AG04450 (cell line): ENCODE measurements at regions not wholly inside any gene's neighbourhood (a gene's known extent, or its start where the extent isn't known, plus 50 kb on each side); places are given as distances from the start of the nearest gene placed in this dataset.

ENCODE experiments used
- CTCF ChIA-PET: fragments of 300-600, 350-600 bp; formaldehyde crosslinking; extraction: SDS; loops from one replicate; lab custom pipeline; 2022; ENCODE audit warnings: antibody characterized with exemption, inconsistent platforms; lab: Charles Lee
- POLR2A ChIA-PET: fragments of 350-600 bp; formaldehyde crosslinking; extraction: SDS; loops from one replicate; lab custom pipeline; 2021; ENCODE audit warnings: antibody characterized with exemption, inconsistent platforms; lab: Yijun Ruan, JAX
- DNase-seq: peaks from one replicate; pipeline ENCODE4 v3.0.0-alpha.2; 2011; ENCODE audit warnings: low read depth, low spot score
- H3K27ac ChIP-seq: one replicate; pipeline ENCODE4 v1.5.1; 2012; ENCODE audit warnings: low read depth, low read length, control low read depth
- H3K27me3 ChIP-seq: one replicate; pipeline ENCODE4 v1.6.0; 2012; ENCODE audit warnings: low read length; ENCODE audit not compliant: control insufficient read depth, insufficient read depth
- H3K4me3 ChIP-seq: 2 replicates; pipeline ENCODE4 v1.5.1; 2011; ENCODE audit warnings: mild to moderate bottlenecking, low read depth, low read length, control low read depth
- H3K9me3 ChIP-seq: 2 replicates; pipeline ENCODE4 v1.5.1; 2012; ENCODE audit warnings: low read length; ENCODE audit not compliant: control insufficient read depth, insufficient read depth
- CTCF ChIP-seq: IDR thresholded peaks from 2 replicates; pipeline ENCODE4 v1.5.1; 2011; ENCODE audit warnings: low read depth, low read length, control low read depth, inconsistent platforms

GRCh38 chr12:94717656-94718055 is 67.3 kb upstream of the TMCC3 start:
- no peak for TF ChIP-seq CTCF
- Histone ChIP-seq H3K27me3 (peaks cover 17% of the 10 kb centered on the region), H3K4me3 (no peak overlapping the region), H3K27ac (no peak overlapping the region), H3K9me3 (no peaks in the 10 kb centered on the region)
- no peak for DNase-seq
- ChIA-PET POLR2A (no interaction called here), CTCF (no interaction called here)

- CTCF ChIA-PET: no interaction called here
- no peaks in the 10 kb centered on the region for H3K9me3 ChIP-seq
- H3K27me3 ChIP-seq: peaks cover 13% of the 10 kb centered on the region
- POLR2A ChIA-PET: no interaction called here
- H3K27ac ChIP-seq: no peak overlapping the region
- no peak overlapping the region for H3K4me3 ChIP-seq
- TF ChIP-seq CTCF: no peak
- DNase-seq: no peak
Observed at GRCh38 chr12:94717108-94717507, 66.8 kb upstream of the TMCC3 start.

- no peak for TF ChIP-seq CTCF
- POLR2A ChIA-PET: no interaction called here
- no peak for DNase-seq
- Histone ChIP-seq H3K9me3 (no peaks in the 10 kb centered on the region), H3K27me3 (peaks cover 13% of the 10 kb centered on the region), H3K27ac (no peak overlapping the region), H3K4me3 (no peak overlapping the region)
- CTCF ChIA-PET: no interaction called here
Observed at GRCh38 chr12:94716339-94716738, 66.0 kb upstream of the TMCC3 start.

- Histone ChIP-seq H3K9me3 (no peaks in the 10 kb centered on the region), H3K27me3 (peaks cover 13% of the 10 kb centered on the region), H3K27ac (no peak overlapping the region), H3K4me3 (no peak overlapping the region)
- TF ChIP-seq CTCF: no peak
- POLR2A ChIA-PET: no interaction called here
- CTCF ChIA-PET: no interaction called here
- DNase-seq: no peak
Observed at GRCh38 chr12:94714378-94715114, 64.2 kb upstream of the TMCC3 start.

- ChIA-PET CTCF (interaction anchor here (1.4 kb wide), 1 partner anchor 109 kb away, joined by 3 read pairs; no protein-coding TSS in a partner anchor), POLR2A (no interaction called here)
- DNase-seq: no peak
- no peaks in the 10 kb centered on the region for H3K9me3 ChIP-seq
- H3K27me3 ChIP-seq: peaks cover 13% of the 10 kb centered on the region
- H3K4me3 ChIP-seq: no peak overlapping the region
- no peak for TF ChIP-seq CTCF
- no peak overlapping the region for H3K27ac ChIP-seq
Observed at GRCh38 chr12:94712815-94713515, 62.6 kb upstream of the TMCC3 start.
